ENCODE measurements at regions not wholly inside any gene's neighbourhood (a gene's known extent, or its start where the extent isn't known, plus 50 kb on each side); places are given as distances from the start of the nearest gene placed in this dataset.

GRCh38 chr6:19312241-19312978, 524.8 kb upstream of the ID4 start:
- in situ Hi-C loops (cut with HindIII; ENCODE audit: low sequenced_read_pairs): no loop called here

GRCh38 chr6:19317431-19317986, 519.7 kb upstream of the ID4 start:
- in situ Hi-C loops (cut with HindIII; ENCODE audit: low sequenced_read_pairs): no loop called here

GRCh38 chr6:19319005-19319404, 518.2 kb upstream of the ID4 start:
- in situ Hi-C loops (cut with HindIII; ENCODE audit: low sequenced_read_pairs): no loop called here

- in situ Hi-C loops (cut with HindIII; ENCODE audit: low sequenced_read_pairs): loop anchor here (5.0 kb wide), 1 partner anchor 88 kb away; no protein-coding TSS in a partner anchor
These were observed 517.0 kb upstream of the ID4 start for GRCh38 chr6:19320111-19320581.

GRCh38 chr6:19322691-19323485, 514.3 kb upstream of the ID4 start:
- in situ Hi-C loops (cut with HindIII; ENCODE audit: low sequenced_read_pairs): loop anchor here (5.0 kb wide), 1 partner anchor 91 kb away; no protein-coding TSS in a partner anchor

GRCh38 chr6:19324376-19324775, 512.8 kb upstream of the ID4 start:
- in situ Hi-C loops (cut with HindIII; ENCODE audit: low sequenced_read_pairs): loop anchor here (5.0 kb wide), 1 partner anchor 92 kb away; no protein-coding TSS in a partner anchor

GRCh38 chr6:19325335-19325789, 511.8 kb upstream of the ID4 start:
- in situ Hi-C loops (cut with HindIII; ENCODE audit: low sequenced_read_pairs): no loop called here

- in situ Hi-C loops (cut with HindIII; ENCODE audit: low sequenced_read_pairs): no loop called here
These were observed 509.9 kb upstream of the ID4 start for GRCh38 chr6:19327241-19327640.

- in situ Hi-C loops (cut with HindIII; ENCODE audit: low sequenced_read_pairs): no loop called here
These were observed 509.5 kb upstream of the ID4 start for GRCh38 chr6:19327661-19328060.

- in situ Hi-C loops (cut with HindIII; ENCODE audit: low sequenced_read_pairs): no loop called here
These were observed 508.1 kb upstream of the ID4 start for GRCh38 chr6:19329078-19329477.

- in situ Hi-C loops (cut with HindIII; ENCODE audit: low sequenced_read_pairs): no loop called here
These were observed 506.1 kb upstream of the ID4 start for GRCh38 chr6:19331089-19331488.

- in situ Hi-C loops (cut with HindIII; ENCODE audit: low sequenced_read_pairs): no loop called here
These were observed 504.2 kb upstream of the ID4 start for GRCh38 chr6:19332806-19333460.

- in situ Hi-C loops (cut with HindIII; ENCODE audit: low sequenced_read_pairs): no loop called here
These were observed 503.2 kb upstream of the ID4 start for GRCh38 chr6:19333936-19334335.

GRCh38 chr6:19336579-19336978, 500.6 kb upstream of the ID4 start:
- in situ Hi-C loops (cut with HindIII; ENCODE audit: low sequenced_read_pairs): no loop called here

- in situ Hi-C loops (cut with HindIII; ENCODE audit: low sequenced_read_pairs): no loop called here
These were observed 500.1 kb upstream of the ID4 start for GRCh38 chr6:19337101-19337500.

GRCh38 chr6:19342616-19343015, 494.6 kb upstream of the ID4 start:
- in situ Hi-C loops (cut with HindIII; ENCODE audit: low sequenced_read_pairs): no loop called here

- in situ Hi-C loops (cut with HindIII; ENCODE audit: low sequenced_read_pairs): no loop called here
These were observed 487.7 kb upstream of the ID4 start for GRCh38 chr6:19349429-19349828.

- in situ Hi-C loops (cut with HindIII; ENCODE audit: low sequenced_read_pairs): no loop called here
These were observed 483.0 kb upstream of the ID4 start for GRCh38 chr6:19354181-19354580.

GRCh38 chr6:19356692-19357091, 480.5 kb upstream of the ID4 start:
- in situ Hi-C loops (cut with HindIII; ENCODE audit: low sequenced_read_pairs): no loop called here

GRCh38 chr6:19362396-19362795, 474.8 kb upstream of the ID4 start:
- in situ Hi-C loops (cut with HindIII; ENCODE audit: low sequenced_read_pairs): no loop called here

GRCh38 chr6:19368511-19368910, 468.7 kb upstream of the ID4 start:
- in situ Hi-C loops (cut with HindIII; ENCODE audit: low sequenced_read_pairs): no loop called here
